ENCODE measurements at regions not wholly inside any gene's neighbourhood (a gene's known extent, or its start where the extent isn't known, plus 50 kb on each side); places are given as distances from the start of the nearest gene placed in this dataset.

- WGBS, 2 donors, result 79 to 83% methylated on average over 2 of the region's 2 CpGs
- H3K36me3 ChIP-seq, result no peaks in the 10 kb centered on the region
- no peak overlapping the region for H3K4me3 ChIP-seq
- H3K9me3 ChIP-seq, result peaks cover 0 to 7% (median 3%) of the 10 kb centered on the region in 4 donors
- no peaks in the 10 kb centered on the region for H3K27me3 ChIP-seq
- intact Hi-C loops (cut with DNase I), result no loop called here
- TF ChIP-seq EP300 (IDR thresholded peaks at IDR 0.05) (no peak), POLR2AphosphoS5 (IDR thresholded peaks at IDR 0.05) (no peak), CTCF (IDR thresholded peaks at IDR 0.05) (no peak), POLR2A (IDR thresholded peaks at IDR 0.05) (no peak)
- H3K4me1 ChIP-seq, result no peaks in the 10 kb centered on the region
- no peak for DNase-seq
- H3K27ac ChIP-seq, result no peak overlapping the region
These were observed 287.9 kb downstream of the LRRIQ3 start for GRCh38 chr1:73910062-73910461.

GRCh38 chr1:73909043-73909562, 288.9 kb downstream of the LRRIQ3 start:
- Histone ChIP-seq H3K4me1 (no peaks in the 10 kb centered on the region), H3K27ac (no peak overlapping the region), H3K9me3 (peaks cover 0 to 7% (median 3%) of the 10 kb centered on the region in 4 donors), H3K27me3 (no peaks in the 10 kb centered on the region), H3K4me3 (no peak overlapping the region), H3K36me3 (no peaks in the 10 kb centered on the region)
- intact Hi-C loops (cut with DNase I), result no loop called here
- no peak for DNase-seq
- no peak for TF ChIP-seq EP300 (IDR thresholded peaks at IDR 0.05)
- TF ChIP-seq POLR2AphosphoS5 (IDR thresholded peaks at IDR 0.05), result no peak
- TF ChIP-seq CTCF (IDR thresholded peaks at IDR 0.05), result no peak
- no peak for TF ChIP-seq POLR2A (IDR thresholded peaks at IDR 0.05)
- WGBS, 2 donors, result 84 to 86% methylated on average over 2 of the region's 2 CpGs

DNA sequence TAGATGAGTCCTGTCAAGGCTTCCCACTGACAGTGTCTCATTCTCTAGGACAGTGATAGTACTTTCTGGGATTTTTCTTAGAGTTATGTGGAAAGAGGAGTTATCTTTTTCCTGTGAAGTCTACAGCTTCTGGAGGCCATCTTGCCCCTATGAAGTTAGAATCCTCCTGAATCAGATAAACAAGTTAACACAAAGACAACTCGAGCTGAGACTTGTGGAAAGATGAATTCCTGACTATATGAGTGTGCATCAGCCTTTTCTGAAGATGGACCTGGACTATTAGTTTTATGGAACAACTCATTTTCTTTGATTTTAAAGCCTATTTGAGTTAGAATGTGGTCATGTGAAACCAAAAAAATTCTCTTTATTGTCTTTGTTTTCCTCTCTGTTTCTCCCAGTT, 290.9 kb downstream of the LRRIQ3 start:
- DNase-seq, result no peak
- intact Hi-C loops (cut with DNase I), result no loop called here
- no peaks in the 10 kb centered on the region for H3K36me3 ChIP-seq
- H3K4me1 ChIP-seq, result no peaks in the 10 kb centered on the region
- H3K27ac ChIP-seq, result no peak overlapping the region
- H3K27me3 ChIP-seq, result no peaks in the 10 kb centered on the region
- H3K4me3 ChIP-seq, result no peak overlapping the region
- no peaks in the 10 kb centered on the region for H3K9me3 ChIP-seq
- TF ChIP-seq POLR2AphosphoS5 (IDR thresholded peaks at IDR 0.05), result no peak
- no peak for TF ChIP-seq EP300 (IDR thresholded peaks at IDR 0.05)
- TF ChIP-seq POLR2A (IDR thresholded peaks at IDR 0.05), result no peak
- TF ChIP-seq CTCF (IDR thresholded peaks at IDR 0.05), result no peak
- WGBS, 2 donors, result 30 to 51% methylated on average over 1 of the region's 1 CpG

DNA sequence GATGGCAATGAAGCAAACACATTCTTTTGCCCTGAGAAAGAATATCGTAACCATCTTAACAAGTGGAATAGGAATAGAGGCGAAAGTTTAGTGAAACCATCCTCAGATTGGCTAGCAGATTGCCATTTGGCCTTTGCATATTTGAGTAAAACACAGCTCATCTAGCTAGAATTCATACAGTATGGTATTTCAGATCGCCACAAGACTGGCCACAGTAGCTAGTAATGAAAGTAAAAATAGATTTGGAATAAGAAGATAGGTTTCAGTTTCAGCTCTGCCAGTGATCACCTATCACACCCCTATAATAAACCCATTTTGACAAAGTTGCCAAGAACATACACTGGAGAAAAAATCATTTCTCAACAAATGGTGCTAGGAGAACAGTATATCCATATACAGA, 294.9 kb downstream of the LRRIQ3 start:
- Histone ChIP-seq H3K36me3 (no peaks in the 10 kb centered on the region), H3K4me3 (no peak overlapping the region), H3K9me3 (no peaks in the 10 kb centered on the region), H3K4me1 (no peaks in the 10 kb centered on the region), H3K27me3 (no peaks in the 10 kb centered on the region), H3K27ac (no peak overlapping the region)
- 86 to 88% methylated on average over 3 of the region's 3 CpGs for whole genome bisulfite sequencing, 2 donors
- TF ChIP-seq POLR2AphosphoS5 (IDR thresholded peaks at IDR 0.05) (no peak), CTCF (IDR thresholded peaks at IDR 0.05) (no peak), EP300 (IDR thresholded peaks at IDR 0.05) (no peak), POLR2A (IDR thresholded peaks at IDR 0.05) (no peak)
- intact Hi-C loops (cut with DNase I), result no loop called here
- DNase-seq, result no peak

GRCh38 chr1:73901738-73902137, 296.2 kb downstream of the LRRIQ3 start:
- H3K27ac ChIP-seq, result no peak overlapping the region
- H3K9me3 ChIP-seq, result no peaks in the 10 kb centered on the region
- H3K4me3 ChIP-seq, result no peak overlapping the region
- H3K27me3 ChIP-seq, result no peaks in the 10 kb centered on the region
- no peaks in the 10 kb centered on the region for H3K4me1 ChIP-seq
- intact Hi-C loops (cut with DNase I), result no loop called here
- H3K36me3 ChIP-seq, result no peaks in the 10 kb centered on the region
- WGBS, 2 donors, result 63 to 73% methylated on average over 5 of the region's 5 CpGs
- no peak for DNase-seq
- TF ChIP-seq EP300 (IDR thresholded peaks at IDR 0.05), result no peak
- TF ChIP-seq POLR2A (IDR thresholded peaks at IDR 0.05), result no peak
- no peak for TF ChIP-seq CTCF (IDR thresholded peaks at IDR 0.05)
- TF ChIP-seq POLR2AphosphoS5 (IDR thresholded peaks at IDR 0.05), result no peak

All from sigmoid colon (tissue), 6 donors.